HG02588 (cell line): ENCODE measurements at regions not wholly inside any gene's neighbourhood (a gene's known extent, or its start where the extent isn't known, plus 50 kb on each side); places are given as distances from the start of the nearest gene placed in this dataset.
"Not testable (repeated sequence)": the region's sequence is repeated elsewhere in the genome, so short reads cannot be mapped to it uniquely, and the experiment has no call there.

Experiments
- ATAC-seq: cut with Tn5 transposase; IDR thresholded peaks from one replicate; pipeline ENCODE4 v1.9.1; 2021; ENCODE audit warnings: mild to moderate bottlenecking, moderate library complexity; ENCODE audit not compliant: unreplicated experiment

- no peak for ATAC-seq
These were observed 651.5 kb downstream of the TLE1 start for GRCh38 chr9:81037889-81038288.

- ATAC-seq = no peak
These were observed 653.7 kb downstream of the TLE1 start for GRCh38 chr9:81035601-81036000.

GRCh38 chr9:81035171-81035570, 654.2 kb downstream of the TLE1 start:
- no peak for ATAC-seq

- ATAC-seq = no peak
These were observed 656.5 kb downstream of the TLE1 start for GRCh38 chr9:81032831-81033230.

GRCh38 chr9:81032030-81032572, 657.2 kb downstream of the TLE1 start:
- ATAC-seq = peak; percentile 43

GRCh38 chr9:81031422-81032029, 657.8 kb downstream of the TLE1 start:
- ATAC-seq = peak; percentile 9

GRCh38 chr9:81030027-81030426, 659.3 kb downstream of the TLE1 start:
- ATAC-seq = no peak

- no peak for ATAC-seq
These were observed 660.8 kb downstream of the TLE1 start for GRCh38 chr9:81028504-81028903.

GRCh38 chr9:81022177-81022576, 667.2 kb downstream of the TLE1 start:
- ATAC-seq = no peak

- ATAC-seq = not testable (repeated sequence)
These were observed 674.4 kb downstream of the TLE1 start for GRCh38 chr9:81014945-81015344.

- not testable (repeated sequence) for ATAC-seq
These were observed 676.2 kb downstream of the TLE1 start for GRCh38 chr9:81013191-81013590.

- ATAC-seq = no peak
These were observed 686.4 kb downstream of the TLE1 start for GRCh38 chr9:81002906-81003305.

GRCh38 chr9:81002242-81002641, 687.1 kb downstream of the TLE1 start:
- ATAC-seq = no peak

GRCh38 chr9:80995759-80996158, 693.6 kb downstream of the TLE1 start:
- no peak for ATAC-seq

GRCh38 chr9:80994892-80995291, 694.5 kb downstream of the TLE1 start:
- ATAC-seq = no peak

GRCh38 chr9:80985595-80985994, 703.8 kb downstream of the TLE1 start:
- not testable (repeated sequence) for ATAC-seq

- no peak for ATAC-seq
These were observed 712.9 kb downstream of the TLE1 start for GRCh38 chr9:80976403-80976802.

GRCh38 chr9:80970377-80970776, 719.0 kb downstream of the TLE1 start:
- not testable (repeated sequence) for ATAC-seq

- ATAC-seq = no peak
These were observed 720.7 kb downstream of the TLE1 start for GRCh38 chr9:80968611-80969010.

- ATAC-seq = no peak
These were observed 724.4 kb downstream of the TLE1 start for GRCh38 chr9:80964914-80965313.

GRCh38 chr9:80964374-80964773, 725.0 kb downstream of the TLE1 start:
- ATAC-seq = no peak

- ATAC-seq = no peak
These were observed 731.5 kb downstream of the TLE1 start for GRCh38 chr9:80957801-80958200.

GRCh38 chr9:80954521-80954920, 734.8 kb downstream of the TLE1 start:
- ATAC-seq = no peak
